Embryonic facial prominence (tissue), 1 donor: ENCODE measurements at regions not wholly inside any gene's neighbourhood (a gene's known extent, or its start where the extent isn't known, plus 50 kb on each side); places are given as distances from the start of the nearest gene placed in this dataset.
"Not testable (repeated sequence)": the region's sequence is repeated elsewhere in the genome, so short reads cannot be mapped to it uniquely, and the experiment has no call there.

ENCODE experiments used
- DNase-seq: peaks from one replicate; pipeline ENCODE4 v3.0.0-alpha.2; 2016; ENCODE audit errors: extremely low spot score

- not testable (repeated sequence) for DNase-seq
Observed at GRCh38 chr7:84880326-84880997, 306.4 kb downstream of the SEMA3D start.

GRCh38 chr7:84879570-84880325 is 307.1 kb downstream of the SEMA3D start:
- no peak for DNase-seq

GRCh38 chr7:84877943-84878570 is 308.8 kb downstream of the SEMA3D start:
- DNase-seq = no peak

GRCh38 chr7:84876061-84876821 is 310.6 kb downstream of the SEMA3D start:
- DNase-seq = no peak

- DNase-seq = no peak
Observed at GRCh38 chr7:84865560-84865959, 321.3 kb downstream of the SEMA3D start.

- no peak for DNase-seq
Observed at GRCh38 chr7:84857336-84857735, 329.5 kb downstream of the SEMA3D start.

- no peak for DNase-seq
Observed at GRCh38 chr7:84855758-84856157, 331.1 kb downstream of the SEMA3D start.

- DNase-seq = not testable (repeated sequence)
Observed at GRCh38 chr7:84848974-84849372, 337.9 kb downstream of the SEMA3D start.

- DNase-seq = no peak
Observed at GRCh38 chr7:84848219-84848973, 338.5 kb downstream of the SEMA3D start.

- no peak for DNase-seq
Observed at GRCh38 chr7:84847790-84848189, 339.1 kb downstream of the SEMA3D start.

- DNase-seq = no peak
Observed at GRCh38 chr7:84847038-84847437, 339.8 kb downstream of the SEMA3D start.

- no peak for DNase-seq
Observed at GRCh38 chr7:84845971-84846370, 340.9 kb downstream of the SEMA3D start.

- no peak for DNase-seq
Observed at GRCh38 chr7:84844771-84845170, 342.1 kb downstream of the SEMA3D start.

- no peak for DNase-seq
Observed at GRCh38 chr7:84841809-84842208, 345.0 kb downstream of the SEMA3D start.

- no peak for DNase-seq
Observed at GRCh38 chr7:84838857-84839256, 348.0 kb downstream of the SEMA3D start.

- no peak for DNase-seq
Observed at GRCh38 chr7:84837405-84837804, 349.5 kb downstream of the SEMA3D start.

GRCh38 chr7:84829719-84830118 is 357.1 kb downstream of the SEMA3D start:
- DNase-seq = no peak

GRCh38 chr7:84824057-84824651 is 362.7 kb downstream of the SEMA3D start:
- DNase-seq = no peak

GRCh38 chr7:84823530-84823929 is 363.3 kb downstream of the SEMA3D start:
- DNase-seq = no peak

- no peak for DNase-seq
Observed at GRCh38 chr7:84822941-84823510, 363.8 kb downstream of the SEMA3D start.
